Naive thymus-derived CD4-positive, alpha-beta T cell (primary cell): ENCODE measurements at regions not wholly inside any gene's neighbourhood (a gene's known extent, or its start where the extent isn't known, plus 50 kb on each side); places are given as distances from the start of the nearest gene placed in this dataset.

ENCODE experiments used
- ATAC-seq: fragments of 150-1000 bp; cut with Tn5 transposase; 2 replicates; pipeline ENCODE4 v1.10.0; 2021; ENCODE audit warnings: mild to moderate bottlenecking, moderate library complexity
- CTCF ChIA-PET: fragments of 350-600 bp; sonication (Branson Sonifier 250); formaldehyde crosslinking; loops from one replicate; lab custom pipeline; 2021; ENCODE audit warnings: antibody characterized with exemption; lab: Charles Lee
- POLR2A ChIA-PET: fragments of 350-600 bp; sonication (Branson Sonifier 250); formaldehyde crosslinking; loops from one replicate; lab custom pipeline; 2021; ENCODE audit warnings: antibody characterized with exemption, inconsistent platforms; lab: Charles Lee
- DNase-seq, 9 donors: peaks; one replicate each; pipeline versions ENCODE4 v3.0.0 to v3.0.0-alpha.2; 2020 to 2022; ENCODE audit warnings: mixed read lengths in 1 of 9
- H3K27ac ChIP-seq: one replicate; pipeline ENCODE4 v1.7.0; 2013; ENCODE audit warnings: mild to moderate bottlenecking, low read depth, low read length, moderate library complexity
- H3K27me3 ChIP-seq, 2 donors: one replicate each; pipeline ENCODE4 v1.7.0; 2013; ENCODE audit warnings: low read length in 2 of 2, mild to moderate bottlenecking in 2 of 2, moderate library complexity in 2 of 2; ENCODE audit not compliant: control insufficient read depth in 2 of 2, insufficient read depth in 2 of 2
- H3K36me3 ChIP-seq, 3 experiments: 1 replicate in 2 of 3; 2 replicates in 1 of 3; pipeline ENCODE4 v1.7.0; 2013; ENCODE audit warnings: low read length in 3 of 3, mild to moderate bottlenecking in 3 of 3, moderate library complexity in 1 of 3; ENCODE audit not compliant: insufficient read depth in 3 of 3, control insufficient read depth in 2 of 3
- H3K4me1 ChIP-seq, 2 donors: one replicate each; pipeline ENCODE4 v1.7.0; 2013; ENCODE audit warnings: low read length in 2 of 2, mild to moderate bottlenecking in 2 of 2, moderate library complexity in 1 of 2; ENCODE audit not compliant: control insufficient read depth in 2 of 2, insufficient read depth in 2 of 2
- H3K4me3 ChIP-seq: 2 replicates; pipeline ENCODE4 v1.7.0; 2013; ENCODE audit warnings: mild to moderate bottlenecking, low read length
- H3K9me3 ChIP-seq, 3 experiments: 1 replicate in 2 of 3; 2 replicates in 1 of 3; pipeline ENCODE4 v1.7.0; 2013; ENCODE audit warnings: low read length in 3 of 3; ENCODE audit not compliant: control insufficient read depth in 2 of 3
- H3K27ac Mint-ChIP-seq, 9 donors: one replicate each; pipeline ENCODE4 v1.8.0; 2020 to 2022; ENCODE audit warnings: mixed read lengths in 9 of 9, mild to moderate bottlenecking in 8 of 9, moderate library complexity in 5 of 9, inconsistent platforms in 2 of 9
- H3K27me3 Mint-ChIP-seq, 5 donors: one replicate each; pipeline ENCODE4 v1.8.0; 2021 to 2022; ENCODE audit warnings: mixed read lengths in 5 of 5, mild to moderate bottlenecking in 1 of 5
- H3K36me3 Mint-ChIP-seq, 5 donors: one replicate each; pipeline ENCODE4 v1.8.0; 2020 to 2022; ENCODE audit warnings: mixed read lengths in 5 of 5, mild to moderate bottlenecking in 3 of 5, inconsistent platforms in 1 of 5
- H3K4me1 Mint-ChIP-seq, 7 donors: one replicate each; pipeline ENCODE4 v1.8.0; 2020 to 2022; ENCODE audit warnings: mixed read lengths in 7 of 7, mild to moderate bottlenecking in 3 of 7, inconsistent platforms in 1 of 7
- H3K4me3 Mint-ChIP-seq, 10 donors: one replicate each; pipeline ENCODE4 v1.8.0; 2020 to 2022; ENCODE audit warnings: mild to moderate bottlenecking in 10 of 10, mixed read lengths in 10 of 10, moderate library complexity in 6 of 10, inconsistent platforms in 2 of 10
- H3K9me3 Mint-ChIP-seq, 11 donors: one replicate each; pipeline ENCODE4 v1.8.0; 2020 to 2022; ENCODE audit warnings: mixed read lengths in 11 of 11, mild to moderate bottlenecking in 4 of 11, inconsistent platforms in 1 of 11, moderate library complexity in 1 of 11
- intact Hi-C, 2 donors: fragments of 100-400 bp; cut with micrococcal nuclease; formaldehyde crosslinking; loops; one replicate each; pipeline ENCODE4 v1.15.1; 2023

- no peaks in the 10 kb centered on the region for H3K27me3 ChIP-seq
- ChIA-PET POLR2A (no interaction called here), CTCF (no interaction called here)
- H3K27me3 Mint-ChIP-seq: no peaks in the 10 kb centered on the region
- peaks cover 0 to 5% (median 0%) of the 10 kb centered on the region in 11 donors for H3K9me3 Mint-ChIP-seq
- H3K36me3 Mint-ChIP-seq: no peaks in the 10 kb centered on the region
- no peaks in the 10 kb centered on the region for H3K4me1 ChIP-seq
- H3K4me3 ChIP-seq: no peak overlapping the region
- DNase-seq: no peak
- no peak for ATAC-seq
- no peaks in the 10 kb centered on the region for H3K9me3 ChIP-seq
- intact Hi-C loops: no loop called here
- no peak overlapping the region for H3K27ac Mint-ChIP-seq
- no peak overlapping the region for H3K4me3 Mint-ChIP-seq
- no peaks in the 10 kb centered on the region for H3K36me3 ChIP-seq
- no peak overlapping the region for H3K27ac ChIP-seq
- peaks cover 0 to 10% (median 4%) of the 10 kb centered on the region in 7 donors for H3K4me1 Mint-ChIP-seq
Measured at GRCh38 chr13:33624740-33625139, 193.2 kb upstream of the RFC3 start.

- POLR2A ChIA-PET: no interaction called here
- intact Hi-C loops: no loop called here
- H3K27me3 Mint-ChIP-seq: peaks cover 0 to 9% (median 0%) of the 10 kb centered on the region in 5 donors
Measured at GRCh38 chr13:33626407-33626806, 191.5 kb upstream of the RFC3 start.

GRCh38 chr13:33628662-33629061, 189.3 kb upstream of the RFC3 start:
- H3K4me3 ChIP-seq: no peak overlapping the region
- H3K36me3 Mint-ChIP-seq: no peaks in the 10 kb centered on the region
- H3K36me3 ChIP-seq: no peaks in the 10 kb centered on the region
- H3K4me3 Mint-ChIP-seq: no peak overlapping the region
- no peak overlapping the region for H3K27ac ChIP-seq
- POLR2A ChIA-PET: no interaction called here
- peaks cover 0 to 10% (median 4%) of the 10 kb centered on the region in 7 donors for H3K4me1 Mint-ChIP-seq
- H3K9me3 ChIP-seq: no peaks in the 10 kb centered on the region
- intact Hi-C loops: no loop called here
- H3K4me1 ChIP-seq: no peaks in the 10 kb centered on the region
- CTCF ChIA-PET: no interaction called here
- H3K27ac Mint-ChIP-seq: no peak overlapping the region
- DNase-seq: no peak
- H3K27me3 ChIP-seq: no peaks in the 10 kb centered on the region
- H3K27me3 Mint-ChIP-seq: peaks cover 0 to 10% (median 0%) of the 10 kb centered on the region in 5 donors
- no peak for ATAC-seq
- H3K9me3 Mint-ChIP-seq: peaks cover 0 to 3% (median 0%) of the 10 kb centered on the region in 11 donors

More at GRCh38 chr13:33626407-33626806, 191.5 kb upstream of the RFC3 start:
- Mint-ChIP-seq H3K4me3 (no peak overlapping the region), H3K9me3 (peaks cover 0 to 5% (median 0%) of the 10 kb centered on the region in 11 donors), H3K4me1 (peaks cover 0 to 10% (median 4%) of the 10 kb centered on the region in 7 donors), H3K36me3 (no peaks in the 10 kb centered on the region), H3K27ac (no peak overlapping the region)
- Histone ChIP-seq H3K36me3 (no peaks in the 10 kb centered on the region), H3K4me1 (no peaks in the 10 kb centered on the region), H3K9me3 (no peaks in the 10 kb centered on the region), H3K27me3 (no peaks in the 10 kb centered on the region), H3K27ac (no peak overlapping the region), H3K4me3 (no peak overlapping the region)
- ATAC-seq: no peak
- CTCF ChIA-PET: no interaction called here
- DNase-seq: no peak

- peak overlapping the region in 1 of 9 donors; percentile 12 for H3K27ac Mint-ChIP-seq
- Histone ChIP-seq H3K9me3 (no peaks in the 10 kb centered on the region), H3K4me3 (no peak overlapping the region), H3K4me1 (no peaks in the 10 kb centered on the region), H3K27me3 (no peaks in the 10 kb centered on the region), H3K36me3 (no peaks in the 10 kb centered on the region), H3K27ac (no peak overlapping the region)
- DNase-seq (no peak), ATAC-seq (no peak)
- peaks cover 0 to 16% (median 0%) of the 10 kb centered on the region in 5 donors for H3K27me3 Mint-ChIP-seq
- H3K4me3 Mint-ChIP-seq: no peak overlapping the region
- no peaks in the 10 kb centered on the region for H3K36me3 Mint-ChIP-seq
- ChIA-PET CTCF (no interaction called here), POLR2A (no interaction called here)
- intact Hi-C loops: no loop called here
- peaks cover 0 to 2% (median 0%) of the 10 kb centered on the region in 7 donors for H3K4me1 Mint-ChIP-seq
- peaks cover 0 to 2% (median 0%) of the 10 kb centered on the region in 11 donors for H3K9me3 Mint-ChIP-seq
Measured at GRCh38 chr13:33629605-33630360, 188.2 kb upstream of the RFC3 start.

GRCh38 chr13:33633701-33634545, 184.0 kb upstream of the RFC3 start:
- H3K27ac ChIP-seq: no peak overlapping the region
- DNase-seq (no peak), ATAC-seq (no peak)
- H3K9me3 Mint-ChIP-seq: peaks cover 0 to 2% (median 0%) of the 10 kb centered on the region in 11 donors
- peaks cover 0 to 5% (median 0%) of the 10 kb centered on the region in 7 donors for H3K4me1 Mint-ChIP-seq
- no peak overlapping the region for H3K27ac Mint-ChIP-seq
- no peaks in the 10 kb centered on the region for H3K36me3 ChIP-seq
- H3K4me1 ChIP-seq: no peaks in the 10 kb centered on the region
- H3K27me3 Mint-ChIP-seq: peaks cover 0 to 16% (median 0%) of the 10 kb centered on the region in 5 donors
- no peaks in the 10 kb centered on the region for H3K36me3 Mint-ChIP-seq
- H3K27me3 ChIP-seq: no peaks in the 10 kb centered on the region
- CTCF ChIA-PET: no interaction called here
- H3K4me3 ChIP-seq: no peak overlapping the region
- H3K4me3 Mint-ChIP-seq: no peak overlapping the region
- POLR2A ChIA-PET: no interaction called here
- H3K9me3 ChIP-seq: no peaks in the 10 kb centered on the region
- intact Hi-C loops: no loop called here

- intact Hi-C loops: no loop called here
- POLR2A ChIA-PET: no interaction called here
Measured at GRCh38 chr13:33634546-33634982, 183.4 kb upstream of the RFC3 start.

More at GRCh38 chr13:33634546-33634982, 183.4 kb upstream of the RFC3 start:
- peaks cover 0 to 16% (median 0%) of the 10 kb centered on the region in 5 donors for H3K27me3 Mint-ChIP-seq
- ATAC-seq (no peak), DNase-seq (no peak)
- Histone ChIP-seq H3K27ac (no peak overlapping the region), H3K27me3 (no peaks in the 10 kb centered on the region), H3K36me3 (no peaks in the 10 kb centered on the region), H3K9me3 (no peaks in the 10 kb centered on the region), H3K4me1 (no peaks in the 10 kb centered on the region), H3K4me3 (no peak overlapping the region)
- CTCF ChIA-PET: no interaction called here
- peaks cover 0 to 2% (median 0%) of the 10 kb centered on the region in 5 donors for H3K36me3 Mint-ChIP-seq
- no peak overlapping the region for H3K27ac Mint-ChIP-seq
- no peak overlapping the region for H3K4me3 Mint-ChIP-seq
- peaks cover 0 to 8% (median 0%) of the 10 kb centered on the region in 7 donors for H3K4me1 Mint-ChIP-seq
- peaks cover 0 to 3% (median 0%) of the 10 kb centered on the region in 11 donors for H3K9me3 Mint-ChIP-seq
